ENCODE measurements at regions not wholly inside any gene's neighbourhood (a gene's known extent, or its start where the extent isn't known, plus 50 kb on each side); places are given as distances from the start of the nearest gene placed in this dataset.

DNA sequence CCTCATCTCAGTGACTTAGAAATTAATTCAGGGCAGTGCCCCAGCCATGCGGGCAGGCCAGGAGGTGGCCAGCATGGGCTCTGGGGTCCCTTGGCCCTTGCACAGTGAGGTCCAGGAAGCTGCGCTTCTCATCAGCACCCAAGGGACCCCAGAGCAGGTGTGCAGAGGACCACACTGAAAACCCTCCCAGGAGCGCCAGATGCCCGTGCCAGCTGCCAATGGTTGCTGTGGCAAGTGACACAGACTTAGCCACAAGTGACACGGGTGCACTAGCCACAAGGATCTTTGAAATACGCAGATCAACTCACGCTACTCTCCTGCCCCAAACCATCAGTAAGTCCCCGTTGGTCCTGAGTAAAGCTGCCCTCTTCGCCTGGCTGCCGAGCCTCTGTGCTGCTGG, 88.1 kb downstream of the ERMARD start:
- intact Hi-C loops (cut with micrococcal nuclease): loop anchor here (10.0 kb wide), 2 partner anchors 85 to 455 kb away; partner anchors contain the start of gene DLL1
- ATAC-seq (no peak), DNase-seq (peak; percentile 12)

GRCh38 chr6:169839029-169839481, 87.6 kb downstream of the ERMARD start:
- DNase-seq: no peak
- intact Hi-C loops (cut with micrococcal nuclease): loop anchor here (10.0 kb wide), 2 partner anchors 86 to 456 kb away; partner anchors contain the start of gene DLL1
- no peak for ATAC-seq

DNA sequence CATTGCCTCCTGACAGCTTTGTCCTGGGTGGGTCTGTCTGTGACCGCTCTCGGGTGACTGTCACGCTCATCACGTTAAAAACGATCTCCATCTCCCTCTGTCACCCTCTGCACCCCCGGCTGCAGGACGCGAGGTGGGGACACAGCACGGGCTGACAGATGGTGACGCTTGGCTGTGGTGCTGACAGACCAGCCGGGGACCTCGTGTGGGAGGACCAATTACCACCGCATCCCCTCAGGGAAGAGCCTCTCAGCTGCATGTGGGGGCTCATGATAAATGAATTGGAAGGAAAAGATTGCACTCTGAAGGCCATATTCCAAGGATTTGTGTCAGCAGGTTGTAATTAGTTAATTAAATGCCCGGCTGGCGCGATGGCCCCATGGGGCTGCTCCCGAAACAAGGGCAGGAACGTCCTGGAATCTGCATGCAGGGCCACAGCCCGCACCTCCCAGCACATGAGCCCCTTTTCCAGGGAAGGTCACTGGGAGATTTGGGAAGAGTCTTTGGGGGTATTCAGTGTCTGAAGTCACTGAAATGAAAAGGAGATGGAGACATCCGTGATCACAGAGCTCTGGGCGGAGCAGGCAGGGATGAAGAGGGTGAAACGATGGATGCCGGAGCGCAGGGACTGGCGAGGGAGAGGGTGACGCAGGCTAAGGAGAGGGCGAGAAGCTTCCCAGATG, 87.1 kb downstream of the ERMARD start:
- no peak for DNase-seq

GRCh38 chr6:169837529-169838250, 86.3 kb downstream of the ERMARD start:
- no peak for ATAC-seq
- intact Hi-C loops (cut with micrococcal nuclease): loop anchor here (10.0 kb wide), 2 partner anchors 87 to 457 kb away; partner anchors contain the start of gene DLL1
- DNase-seq: no peak

More for the DNA sequence above, 87.1 kb downstream of the ERMARD start:
- intact Hi-C loops (cut with micrococcal nuclease): loop anchor here (10.0 kb wide), 2 partner anchors 86 to 456 kb away; partner anchors contain the start of gene DLL1
- ATAC-seq: peak; percentile 12

- ATAC-seq (no peak), DNase-seq (no peak)
- intact Hi-C loops (cut with micrococcal nuclease): loop anchor here (5.0 to 10.0 kb wide), 3 partner anchors 91 to 694 kb away; partner anchors contain the start of gene DLL1
Observed at GRCh38 chr6:169833258-169833794, 81.9 kb downstream of the ERMARD start.

DNA sequence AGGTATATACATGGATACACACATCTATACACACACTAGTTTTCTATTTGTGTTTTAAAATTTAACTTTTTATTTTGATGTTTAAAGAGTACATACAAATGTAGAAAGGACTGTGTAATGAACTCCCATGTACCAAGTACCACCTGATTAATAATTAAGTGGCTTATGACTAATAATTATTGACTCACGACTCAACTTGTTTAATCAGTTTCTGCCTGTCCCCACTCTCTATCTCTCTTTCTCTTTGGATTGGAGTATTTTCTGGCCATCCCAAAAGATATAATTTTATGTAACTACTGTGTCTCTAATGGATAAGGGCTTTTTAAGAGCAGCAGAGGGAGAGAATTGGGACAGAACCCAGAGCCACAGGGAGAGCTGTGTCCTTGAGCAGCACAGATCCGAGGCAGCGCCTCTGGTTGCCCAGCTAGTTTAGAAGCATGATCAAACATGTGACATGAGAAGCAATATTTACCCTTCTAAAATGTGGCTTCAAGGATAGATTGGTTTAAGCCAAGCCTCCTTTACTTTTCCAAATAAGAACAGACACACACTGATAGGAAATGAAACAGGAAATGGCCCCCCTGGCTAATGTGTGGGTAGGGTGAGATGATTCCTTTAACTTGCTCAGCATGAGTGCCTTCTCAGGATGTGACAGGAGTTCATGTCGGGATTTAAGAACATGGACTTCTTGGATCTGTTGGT, 81.0 kb downstream of the ERMARD start:
- DNase-seq: no peak
- ATAC-seq: no peak
- intact Hi-C loops (cut with micrococcal nuclease): loop anchor here (5.0 to 10.0 kb wide), 3 partner anchors 92 to 695 kb away; partner anchors contain the start of gene DLL1

GRCh38 chr6:169831450-169832246, 80.2 kb downstream of the ERMARD start:
- intact Hi-C loops (cut with micrococcal nuclease): loop anchor here (5.0 to 10.0 kb wide), 3 partner anchors 93 to 696 kb away; partner anchors contain the start of gene DLL1
- peak; percentile 93 for ATAC-seq
- DNase-seq: peak; percentile 82
